Kidney capillary endothelial cell (primary cell): ENCODE measurements at regions not wholly inside any gene's neighbourhood (a gene's known extent, or its start where the extent isn't known, plus 50 kb on each side); places are given as distances from the start of the nearest gene placed in this dataset.
"Not testable (repeated sequence)": the region's sequence is repeated elsewhere in the genome, so short reads cannot be mapped to it uniquely, and the experiment has no call there.

Experiments used
- DNase-seq: peaks from one replicate; pipeline ENCODE4 v3.0.0-alpha.2; 2018; ENCODE audit warnings: low spot score

DNA sequence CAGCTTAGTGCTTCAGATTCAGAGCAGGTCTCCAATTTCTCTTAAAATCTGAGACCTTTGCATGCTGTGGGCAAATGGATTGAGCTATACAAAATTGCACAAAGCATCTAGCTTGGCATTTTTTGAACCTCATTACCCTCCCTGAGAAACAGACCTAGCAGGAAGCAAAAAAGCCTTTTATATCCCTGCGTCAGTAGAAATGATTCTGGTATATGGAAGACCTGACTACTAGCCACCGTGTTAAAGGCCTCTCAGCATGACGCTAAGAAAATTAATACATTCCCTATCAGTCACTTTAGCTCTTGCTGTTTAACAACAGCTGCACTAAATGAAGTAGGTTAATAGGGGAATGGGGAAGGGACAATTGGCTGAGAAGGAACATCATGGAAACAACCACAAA lies 110.7 kb upstream of the SMLR1 start:
- no peak for DNase-seq

DNA sequence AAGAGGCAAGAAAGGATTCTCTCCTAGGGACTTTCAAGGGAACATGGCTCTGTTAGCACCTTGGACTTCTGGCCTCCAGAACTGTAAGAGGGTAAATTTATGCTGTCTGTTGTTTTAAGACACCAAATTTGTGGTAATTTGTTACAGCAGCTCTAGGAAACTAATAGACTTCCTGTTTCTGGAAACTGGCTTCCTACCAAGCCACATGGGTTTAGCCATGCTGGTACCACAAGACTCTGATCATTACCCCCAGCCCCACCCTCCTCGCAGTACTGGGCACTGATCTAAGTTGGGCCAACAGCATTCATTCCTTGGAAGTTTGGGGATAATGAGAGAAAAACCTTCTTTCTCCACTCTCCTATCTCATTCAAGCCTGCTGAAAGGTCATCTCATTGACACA lies 109.5 kb upstream of the SMLR1 start:
- no peak for DNase-seq

DNA sequence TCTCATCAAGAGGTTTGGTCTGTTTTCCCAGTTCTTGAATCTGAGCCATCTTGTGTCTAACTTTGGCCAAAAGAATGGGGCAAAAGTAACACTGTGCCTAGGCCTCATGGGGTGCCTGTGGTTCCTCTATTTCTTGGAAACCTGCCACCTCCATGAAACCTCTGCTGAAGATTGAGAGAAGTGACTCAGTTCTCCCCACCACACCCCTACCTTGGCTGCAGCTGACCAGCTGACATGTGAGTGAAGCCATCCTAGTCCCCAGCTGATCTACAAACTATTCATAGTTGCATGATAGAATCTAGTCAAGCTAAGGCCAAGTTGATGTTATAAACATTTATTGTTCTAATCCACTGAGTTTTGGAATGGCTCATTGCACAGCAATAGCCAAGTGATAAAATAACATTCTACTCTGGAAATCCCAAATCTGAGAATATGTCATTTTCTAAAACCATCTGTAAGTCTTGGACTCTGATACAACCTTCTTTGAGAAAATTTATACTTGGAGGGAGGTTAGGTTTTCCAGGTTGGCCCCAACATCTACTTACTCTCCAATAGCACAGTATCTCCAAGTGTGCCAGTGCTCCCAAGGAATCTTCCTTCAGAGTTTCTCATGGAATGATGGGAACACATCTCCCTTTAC lies 107.0 kb upstream of the SMLR1 start:
- no peak for DNase-seq

DNA sequence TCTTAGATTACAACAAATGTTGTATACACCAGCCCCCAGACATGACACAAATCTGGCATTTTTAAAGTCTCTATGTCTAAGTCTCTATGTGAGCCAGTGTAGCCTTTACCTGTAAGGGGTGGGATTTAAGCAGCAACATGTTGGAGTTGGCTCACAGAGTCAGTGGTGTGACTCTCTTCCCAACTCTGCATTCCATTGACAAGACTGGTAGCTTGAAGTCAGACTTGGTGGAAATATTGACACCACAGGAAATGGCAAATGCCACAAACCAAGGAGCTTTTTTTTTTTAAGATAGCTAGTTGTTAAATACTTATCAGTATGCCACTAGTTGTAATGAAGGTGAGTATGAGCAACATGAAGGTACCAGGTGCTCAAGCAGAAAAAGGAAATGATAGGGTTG lies 103.1 kb upstream of the SMLR1 start:
- no peak for DNase-seq

DNA sequence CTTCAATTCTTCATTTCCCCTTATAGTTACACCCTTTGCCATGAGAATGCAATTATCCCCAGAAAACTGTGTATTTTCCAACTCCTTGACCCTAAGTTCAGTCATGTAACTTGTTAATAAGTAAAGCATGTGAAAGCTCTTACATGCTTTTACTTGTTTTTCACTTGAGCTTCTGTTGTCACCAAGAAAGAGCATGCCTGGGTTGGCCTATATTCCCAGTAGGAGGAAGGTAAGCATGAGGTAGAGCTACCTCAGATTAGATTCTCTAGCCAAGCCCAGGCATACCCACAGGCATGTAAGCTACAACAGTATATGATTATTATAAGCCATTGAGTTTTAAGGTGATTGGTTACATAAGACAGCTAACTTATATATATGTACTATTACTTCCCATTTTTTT lies 101.7 kb upstream of the SMLR1 start:
- no peak for DNase-seq

DNA sequence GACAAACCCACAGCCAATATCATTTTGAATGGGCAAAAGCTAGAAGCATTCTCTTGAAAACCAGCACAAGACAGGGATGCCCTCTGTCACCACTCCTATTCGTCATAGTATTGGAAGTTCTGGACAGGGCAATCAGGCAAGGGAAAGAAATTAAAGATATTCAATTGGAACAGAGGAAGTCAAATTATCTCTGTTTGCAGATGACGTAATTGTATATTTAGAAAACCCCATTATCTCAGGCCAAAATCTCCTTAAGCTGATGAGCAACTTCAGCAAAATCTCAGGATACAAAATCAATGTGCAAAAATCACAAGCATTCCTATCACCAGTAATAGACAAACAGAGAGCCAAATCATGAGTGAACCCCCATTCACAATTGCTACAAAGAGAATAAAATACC lies 99.1 kb upstream of the SMLR1 start:
- not testable (repeated sequence) for DNase-seq

DNA sequence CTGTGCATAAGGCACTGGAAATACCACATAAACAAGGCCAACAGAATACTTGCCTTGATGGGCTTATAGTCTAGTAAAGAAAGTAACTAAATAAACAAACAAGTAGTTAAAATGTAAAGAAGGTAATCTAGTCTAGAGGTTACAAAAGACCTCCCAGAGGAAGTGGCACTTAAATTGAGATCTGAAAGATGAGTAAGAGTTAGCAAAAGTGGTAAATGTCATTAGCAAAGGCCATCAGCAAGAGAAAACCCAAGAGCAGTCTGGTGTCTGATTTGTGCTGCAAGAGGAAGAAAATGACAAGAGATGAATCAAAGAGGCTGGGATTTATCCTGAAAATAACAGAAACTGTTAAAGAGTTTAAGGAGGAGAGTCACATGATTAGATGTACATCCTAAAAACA lies 96.6 kb upstream of the SMLR1 start:
- DNase-seq, result no peak

DNA sequence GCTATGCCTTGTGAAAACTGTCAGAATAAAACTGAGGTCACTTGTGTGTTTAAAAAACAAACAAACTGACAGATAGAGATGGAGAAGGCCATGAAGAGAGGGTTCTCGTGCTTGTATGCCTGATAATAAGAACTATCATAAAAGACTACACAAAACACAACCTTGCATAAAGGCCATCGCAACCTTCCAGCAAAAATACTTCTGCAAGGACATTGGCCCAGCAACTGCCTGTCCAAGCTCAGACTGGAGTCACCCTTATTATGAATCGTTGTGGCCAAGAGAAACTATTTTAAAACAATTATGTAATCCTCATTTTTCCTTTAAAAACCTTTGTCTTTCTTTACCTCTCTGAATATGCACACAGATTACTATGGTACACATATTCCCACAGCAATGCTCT lies 93.0 kb upstream of the SMLR1 start:
- DNase-seq, result no peak

DNA sequence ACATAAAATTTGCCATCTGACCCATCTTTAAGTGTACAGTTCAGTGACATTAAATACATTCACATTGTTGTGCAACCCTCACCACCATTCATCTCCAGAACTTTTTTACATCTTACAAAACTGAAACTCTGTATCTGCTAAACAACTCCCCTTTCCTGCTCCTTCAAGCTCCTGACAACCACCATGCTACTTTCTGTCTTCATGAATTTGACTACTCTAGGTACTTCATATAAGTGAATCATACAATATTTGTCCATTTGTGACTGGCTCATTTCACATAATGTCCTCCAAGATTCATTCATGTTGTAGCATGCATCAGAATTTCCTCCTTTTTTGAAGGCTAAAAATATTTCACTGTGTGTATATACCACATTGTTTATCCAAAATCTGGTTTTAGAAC lies 86.9 kb upstream of the SMLR1 start:
- DNase-seq, result no peak

DNA sequence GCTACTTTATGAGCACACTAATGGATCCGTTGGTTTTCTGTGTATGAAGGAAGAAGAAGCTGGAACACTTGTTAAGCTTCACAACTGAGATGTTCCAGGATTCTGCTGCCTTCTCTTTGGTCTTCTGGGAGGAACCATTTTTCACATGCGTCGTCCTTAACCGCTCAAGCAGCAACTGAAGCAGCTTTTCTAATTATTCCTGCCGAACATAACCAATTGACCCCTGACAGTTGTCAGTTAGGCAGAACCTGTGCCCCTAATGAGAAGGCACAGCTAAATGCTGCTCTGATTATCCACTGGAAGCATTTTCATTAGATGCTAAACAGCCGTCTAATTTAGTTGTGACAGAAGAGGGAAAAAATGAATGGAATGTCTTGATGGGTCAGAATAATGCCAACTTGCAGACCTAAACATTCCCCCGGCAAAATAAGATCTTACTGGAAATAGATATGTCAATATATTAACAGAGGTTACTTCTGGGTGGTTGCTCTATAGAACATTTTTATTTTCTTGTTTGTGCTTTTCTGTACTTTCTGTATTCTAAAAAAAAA lies 85.0 kb upstream of the SMLR1 start:
- no peak for DNase-seq

DNA sequence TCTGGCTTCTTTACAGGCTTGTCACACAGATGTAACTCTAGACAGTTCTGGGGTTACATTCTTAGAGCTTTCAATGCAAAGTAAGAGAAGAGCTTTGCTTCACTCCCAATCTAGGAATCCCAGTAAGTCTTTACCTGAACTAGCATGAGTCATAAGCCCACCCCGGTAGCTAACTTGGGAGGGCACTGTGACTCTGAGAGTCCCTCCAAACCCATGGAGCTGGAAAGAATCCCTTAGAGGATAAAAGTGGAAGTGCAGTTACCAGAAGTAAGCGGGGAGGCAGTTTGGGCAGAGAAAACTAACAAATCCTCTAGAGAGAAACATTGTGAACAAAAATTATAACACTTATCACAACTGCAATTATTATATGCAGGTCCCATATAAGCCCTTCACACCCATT lies 84.0 kb upstream of the SMLR1 start:
- no peak for DNase-seq

DNA sequence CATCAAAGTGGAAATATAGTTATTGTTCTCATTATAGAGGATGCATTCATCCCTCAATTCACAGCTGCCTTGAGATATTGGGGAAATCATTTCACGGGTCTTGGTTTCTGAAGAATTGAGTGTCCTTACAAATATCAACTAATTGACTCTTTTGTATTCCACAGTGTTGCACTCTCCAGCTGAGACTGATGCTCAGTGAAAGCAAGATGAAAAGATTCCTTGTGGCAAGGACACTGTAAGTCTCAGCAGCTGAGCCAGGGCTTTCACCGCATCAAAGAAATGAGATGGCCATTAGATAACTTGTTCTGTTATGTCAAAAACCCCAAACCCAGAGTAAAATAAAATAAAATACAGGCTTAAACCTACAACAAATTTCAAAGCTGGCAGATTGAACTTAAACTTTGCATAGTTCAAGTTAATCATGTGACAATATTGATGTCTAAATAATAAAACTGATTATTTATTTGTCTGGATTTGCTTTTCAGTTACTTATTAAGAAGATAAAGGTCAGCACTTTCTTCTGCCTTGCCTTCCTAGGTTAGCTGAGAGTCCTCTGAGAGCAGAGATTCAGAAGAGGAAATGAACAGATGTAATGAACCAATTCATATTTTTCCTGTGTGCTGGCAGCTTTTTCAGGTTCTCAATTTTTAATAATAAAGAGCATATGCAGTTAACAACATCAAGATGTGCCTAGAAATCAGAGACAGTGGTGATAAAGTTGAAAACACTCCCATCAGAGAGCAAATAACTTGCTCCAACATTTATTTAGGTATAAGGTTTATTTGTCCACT lies 82.4 kb upstream of the SMLR1 start:
- DNase-seq, result no peak

DNA sequence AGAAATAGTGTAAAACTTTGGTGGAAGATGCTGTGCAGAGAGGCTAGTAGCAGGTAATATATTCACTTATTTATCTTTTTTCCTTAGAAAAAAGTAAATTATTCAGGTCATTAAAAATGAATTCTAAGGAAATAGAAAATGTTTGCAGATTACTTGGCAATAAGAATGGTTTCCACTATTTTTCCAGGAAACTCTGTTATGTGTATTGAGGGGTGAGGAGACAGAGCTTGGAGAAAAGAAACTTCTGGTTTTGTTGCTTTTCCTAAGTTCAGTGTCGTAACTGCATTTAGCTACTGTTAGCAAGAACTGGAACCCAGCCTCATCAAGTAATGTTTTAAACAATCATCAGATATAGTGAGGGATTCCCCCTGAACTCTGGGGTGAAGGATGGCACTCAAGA lies 79.2 kb upstream of the SMLR1 start:
- no peak for DNase-seq

DNA sequence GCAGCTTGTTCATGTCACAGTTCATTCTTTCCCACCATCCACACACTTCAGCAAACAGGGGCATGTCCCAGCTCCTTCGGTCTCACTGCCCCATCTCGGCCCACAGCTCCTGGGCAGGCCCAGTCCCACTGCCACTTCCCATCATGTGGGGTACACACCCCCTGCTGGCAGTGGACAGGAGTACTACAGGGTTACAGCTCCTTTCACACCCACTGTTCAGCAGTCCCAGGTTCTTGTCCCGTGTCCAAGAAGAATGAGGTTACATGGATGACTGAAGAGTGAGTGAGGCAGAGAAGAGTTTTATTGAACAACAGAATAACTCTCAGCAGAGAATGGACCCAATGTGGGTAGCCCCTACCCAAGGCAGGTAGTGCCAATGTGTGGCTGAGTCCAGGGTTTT lies 77.8 kb upstream of the SMLR1 start:
- DNase-seq, result no peak

DNA sequence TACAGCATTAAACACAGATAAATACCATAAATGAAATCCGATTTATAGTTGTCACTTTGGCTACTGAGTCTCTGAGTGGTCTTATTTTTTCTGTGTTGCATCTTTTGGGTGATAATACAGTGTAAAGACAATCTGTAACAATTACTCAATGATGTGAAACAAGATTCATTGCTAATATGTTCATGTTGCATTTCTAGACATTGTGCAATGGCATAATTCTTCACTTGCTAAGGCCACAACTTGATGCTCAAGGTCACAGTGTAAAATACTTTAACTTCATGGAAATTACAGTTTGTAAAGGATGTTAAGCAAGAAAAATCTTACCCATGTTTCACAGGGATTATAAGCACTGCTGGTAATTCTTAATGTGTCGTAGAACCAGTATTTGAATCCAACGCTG lies 74.9 kb upstream of the SMLR1 start:
- no peak for DNase-seq

DNA sequence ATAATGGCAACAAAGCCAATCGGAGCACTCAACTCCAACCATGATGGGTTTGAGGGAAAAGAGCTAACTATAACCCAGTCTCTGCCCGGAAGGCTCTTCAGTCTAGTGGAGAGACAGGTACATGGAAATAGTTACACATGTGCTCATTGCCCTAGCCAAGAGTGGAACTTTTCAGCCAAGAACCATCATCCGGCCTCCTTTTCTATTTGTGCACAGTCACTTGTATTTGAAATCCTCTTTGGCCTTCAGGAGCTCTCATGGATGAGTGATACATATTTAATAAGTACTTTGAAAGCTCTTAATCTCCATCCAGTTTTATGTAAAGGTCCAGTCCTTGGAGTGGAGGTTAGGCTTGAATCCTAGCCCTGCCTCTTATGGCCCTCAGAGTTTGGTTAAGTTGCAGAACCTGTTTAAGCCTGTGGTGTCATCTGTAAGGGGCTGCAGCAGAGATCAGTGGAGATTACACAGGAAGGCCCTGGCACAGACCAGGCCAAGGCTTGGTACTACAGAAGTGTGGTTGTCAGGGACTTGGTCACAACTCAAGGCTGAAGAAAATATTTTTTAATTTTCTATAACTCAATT lies 72.3 kb upstream of the SMLR1 start:
- DNase-seq, result no peak

DNA sequence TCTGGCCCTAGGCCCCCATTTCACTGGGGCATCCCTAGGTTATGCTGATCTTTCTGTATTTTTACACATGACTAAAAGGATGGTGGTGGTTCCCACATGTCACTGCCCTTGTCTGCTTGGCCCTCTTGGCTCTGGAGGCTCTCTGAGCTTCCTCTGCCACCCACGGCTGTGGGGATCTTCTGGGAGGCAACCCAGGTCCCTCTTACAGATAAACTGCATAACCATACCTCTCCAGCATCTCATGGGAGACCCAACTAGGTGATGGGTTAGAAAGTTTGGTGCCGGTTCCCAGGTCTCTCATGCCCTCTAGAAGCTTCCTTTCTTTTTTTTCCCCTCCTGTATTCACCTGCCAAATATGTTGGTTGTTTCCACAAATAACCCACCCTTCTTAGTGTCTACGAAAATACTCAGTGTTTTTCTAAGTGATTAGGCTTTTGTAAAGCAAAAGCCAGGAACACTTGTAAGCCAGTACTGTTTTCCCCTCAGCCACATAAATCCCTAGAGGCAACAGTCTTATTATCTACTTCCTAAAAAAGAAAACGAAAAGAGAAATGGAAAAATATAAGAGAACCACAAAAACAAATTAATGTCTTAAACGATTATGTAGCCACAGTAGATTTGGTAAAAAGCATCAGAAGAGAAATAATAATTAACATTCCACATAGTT lies 71.7 kb upstream of the SMLR1 start:
- no peak for DNase-seq

DNA sequence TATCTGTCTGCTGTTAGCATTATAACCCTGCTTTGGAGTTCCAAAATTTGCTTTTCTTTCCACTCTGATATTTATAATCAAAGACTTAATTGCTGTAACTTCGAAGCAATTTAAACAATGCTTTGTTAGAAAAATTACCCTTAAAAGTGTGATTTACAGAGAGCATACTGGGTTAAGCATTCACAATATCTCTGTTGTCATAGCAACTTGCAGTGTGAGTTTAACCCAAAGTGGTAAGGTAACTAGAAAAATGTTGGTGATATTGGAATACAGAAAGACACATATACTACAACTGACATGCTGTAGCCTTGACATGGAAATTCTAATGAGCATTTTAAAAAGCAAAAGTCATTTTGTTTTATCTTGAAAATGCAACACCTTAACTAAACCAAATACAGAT lies 70.4 kb upstream of the SMLR1 start:
- DNase-seq, result no peak

DNA sequence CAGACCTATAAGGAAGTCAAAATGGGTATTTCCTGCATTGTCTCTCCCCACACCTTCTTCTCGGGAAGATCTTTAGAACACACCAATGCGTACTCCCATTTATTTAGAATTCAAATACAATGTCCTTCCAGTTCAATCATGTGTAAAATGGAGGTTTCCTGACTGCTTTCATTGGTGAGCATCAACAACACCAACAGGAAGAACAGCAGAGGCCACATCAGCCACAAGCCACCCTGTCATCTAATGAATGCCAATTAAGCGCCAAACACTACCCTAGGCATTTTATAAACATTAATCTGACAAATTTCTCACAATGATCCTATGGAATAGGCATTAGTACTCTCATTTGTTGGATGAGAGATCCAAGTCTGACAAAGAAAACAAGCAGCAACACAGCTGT lies 68.4 kb upstream of the SMLR1 start:
- no peak for DNase-seq

DNA sequence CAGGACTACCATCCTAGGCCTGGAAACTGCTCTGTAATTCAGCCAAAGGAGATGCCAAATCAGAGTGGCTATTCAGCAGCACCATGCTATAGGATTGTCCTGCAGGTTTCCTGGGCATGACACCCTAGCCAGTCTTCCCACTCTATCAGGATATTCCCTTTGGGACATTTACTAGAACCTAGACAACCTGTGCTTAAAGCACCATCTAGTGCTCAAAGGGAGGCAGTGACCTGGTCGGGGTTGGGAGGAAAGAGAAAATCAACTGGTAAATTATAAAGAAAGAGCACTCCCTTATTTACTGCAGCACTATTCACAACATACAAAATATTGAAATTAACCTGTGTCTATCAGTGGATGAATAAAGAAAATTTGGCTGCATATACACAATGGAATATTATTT lies 67.2 kb upstream of the SMLR1 start:
- DNase-seq, result peak; percentile 33

DNA sequence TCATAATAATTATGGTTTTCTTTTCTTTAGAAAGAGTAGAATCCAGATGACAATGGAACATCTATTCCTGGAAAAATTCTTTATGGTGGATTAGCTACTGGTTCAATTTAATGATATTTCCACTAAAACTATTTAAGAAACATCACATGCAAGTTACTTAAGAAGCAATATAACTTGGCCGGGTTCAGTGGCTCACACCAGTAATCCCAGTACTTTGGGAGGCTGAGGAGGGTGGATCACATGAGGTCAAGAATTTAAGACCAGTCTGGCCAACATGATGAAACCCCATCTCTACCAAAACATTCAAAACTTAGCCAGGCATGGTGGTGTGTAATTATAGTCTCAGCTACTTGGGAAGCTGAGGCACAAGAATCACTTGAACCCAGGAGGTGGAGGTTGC lies 65.9 kb upstream of the SMLR1 start:
- DNase-seq, result no peak

DNA sequence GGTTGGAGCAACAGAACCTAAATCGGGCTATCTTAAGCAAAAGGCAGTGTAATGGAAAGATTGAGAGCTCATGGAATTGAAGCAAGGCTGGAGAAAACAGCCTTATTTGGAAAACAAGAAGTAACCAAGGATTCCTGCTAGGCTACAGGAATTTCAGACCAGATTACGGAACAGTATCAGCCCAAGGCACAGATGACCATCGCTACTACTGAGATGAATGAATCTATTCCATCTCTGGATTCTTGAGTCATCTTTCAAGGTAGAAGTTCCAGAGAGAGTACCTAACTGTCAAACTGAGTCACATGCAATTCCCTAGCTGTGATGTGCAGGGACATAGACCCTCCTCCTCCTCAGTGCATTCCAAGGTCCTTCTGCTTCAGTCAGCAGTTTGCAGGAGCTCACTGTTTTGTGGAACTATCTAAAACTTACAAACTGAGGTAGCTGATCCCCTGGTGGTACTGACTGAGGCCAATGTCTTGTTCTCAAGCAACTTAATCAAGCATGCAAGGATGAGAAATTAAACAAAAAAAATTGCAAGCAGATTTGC lies 62.0 kb upstream of the SMLR1 start:
- DNase-seq, result no peak
